Panc1 (cell line): ENCODE measurements at regions not wholly inside any gene's neighbourhood (a gene's known extent, or its start where the extent isn't known, plus 50 kb on each side); places are given as distances from the start of the nearest gene placed in this dataset.
"Not testable (repeated sequence)": the region's sequence is repeated elsewhere in the genome, so short reads cannot be mapped to it uniquely, and the experiment has no call there.

Source experiments
- ATAC-seq: fragments of 200-7000 bp; cut with Tn5 transposase; 2 replicates; pipeline ENCODE4 v1.9.1; 2020; ENCODE audit warnings: mild to moderate bottlenecking, moderate library complexity
- BruUV-seq: library from RNA; stranded (reverse); fragments of 400-500 nt; replicated peaks from 2 replicates; lab custom pipeline; 2021; lab: Mats Ljungman, UMichigan
- CTCF ChIA-PET: fragments of 300-600 bp; sonication (Branson Sonifier 250); formaldehyde crosslinking; loops from one replicate; lab custom pipeline; 2022; ENCODE audit warnings: antibody characterized with exemption; lab: Charles Lee
- POLR2A ChIA-PET: fragments of 300-600 bp; sonication (Branson Sonifier 250); formaldehyde crosslinking; loops from one replicate; lab custom pipeline; 2022; ENCODE audit warnings: antibody characterized with exemption; lab: Charles Lee
- DNase-seq: peaks from one replicate; pipeline ENCODE4 v3.0.0-alpha.2; 2010; ENCODE audit warnings: low read depth, low spot score
- H3K27ac ChIP-seq: 2 replicates; pipeline ENCODE4 v1.5.1; 2011; ENCODE audit warnings: mild to moderate bottlenecking, low read length, inconsistent platforms
- H3K27me3 ChIP-seq: fragments of 200-500 bp; sonication (Bioruptor generic); 2 replicates; pipeline ENCODE4 v1.6.0; 2014; ENCODE audit warnings: low read length, inconsistent platforms; ENCODE audit not compliant: control insufficient read depth, insufficient read depth
- H3K36me3 ChIP-seq: fragments of 200-500 bp; sonication (Bioruptor generic); 2 replicates; pipeline ENCODE4 v1.5.1; 2014; ENCODE audit warnings: inconsistent platforms, mild to moderate bottlenecking, low read length, moderate library complexity; ENCODE audit not compliant: control insufficient read depth, insufficient read depth
- H3K4me1 ChIP-seq: 2 replicates; pipeline ENCODE4 v1.5.1; 2011; ENCODE audit warnings: inconsistent platforms, mild to moderate bottlenecking, low read length, moderate library complexity; ENCODE audit not compliant: control insufficient read depth, insufficient read depth
- H3K4me3 ChIP-seq, 2 experiments: 2 replicates each; pipeline ENCODE4 v1.5.1; 2011 to 2012; ENCODE audit warnings: low read depth in 2 of 2, low read length in 2 of 2, mild to moderate bottlenecking in 2 of 2, inconsistent platforms in 1 of 2, moderate library complexity in 1 of 2
- H3K9me3 ChIP-seq: fragments of 200-500 bp; sonication (Bioruptor generic); 2 replicates; pipeline ENCODE4 v1.5.1; 2014; ENCODE audit warnings: low read depth, mild to moderate bottlenecking, inconsistent platforms, low read length, moderate library complexity; ENCODE audit not compliant: control insufficient read depth, insufficient read depth
- POLR2AphosphoS5 ChIP-seq: IDR thresholded peaks from 2 replicates; pipeline ENCODE4 v1.6.1; 2012; ENCODE audit warnings: mild to moderate bottlenecking, low read depth, low read length, moderate library complexity
- SIN3A ChIP-seq: IDR thresholded peaks from 2 replicates; pipeline ENCODE4 v1.6.1; 2012; ENCODE audit warnings: low read depth, mild to moderate bottlenecking, low read length, moderate library complexity, borderline replicate concordance; ENCODE audit not compliant: insufficient read depth
- TCF7L2 ChIP-seq: IDR thresholded peaks from 2 replicates; pipeline ENCODE4 v1.6.1; 2011; ENCODE audit warnings: mild to moderate bottlenecking, low read depth, low read length, inconsistent platforms
- in situ Hi-C: cut with HindIII; loops from 2 replicates; pipeline ENCODE4 v1.10.0; 2016; ENCODE audit warnings: low sequenced_read_pairs, low pct_unique_long_range_greater_than_20kb
- intact Hi-C: fragments of 100-400 bp; cut with micrococcal nuclease; formaldehyde crosslinking; loops from one replicate; pipeline ENCODE4 v1.10.0; 2022; ENCODE audit not compliant: unreplicated experiment
- TF ChIP-seq, protein P1 (sequence below): fragments of 450-650 bp; IDR thresholded peaks from 2 replicates; pipeline ENCODE4 v1.5.1; 2017; ENCODE audit warnings: mild to moderate bottlenecking
- TF ChIP-seq, protein P2 (sequence below), 2 experiments: IDR thresholded peaks; 2 replicates each; pipeline ENCODE4 v1.6.1; 2011 to 2012; ENCODE audit warnings: low read depth in 2 of 2, control low read depth in 1 of 2, low read length in 1 of 2, mild to moderate bottlenecking in 1 of 2, moderate library complexity in 1 of 2; ENCODE audit not compliant: insufficient read depth in 1 of 2

DNA sequence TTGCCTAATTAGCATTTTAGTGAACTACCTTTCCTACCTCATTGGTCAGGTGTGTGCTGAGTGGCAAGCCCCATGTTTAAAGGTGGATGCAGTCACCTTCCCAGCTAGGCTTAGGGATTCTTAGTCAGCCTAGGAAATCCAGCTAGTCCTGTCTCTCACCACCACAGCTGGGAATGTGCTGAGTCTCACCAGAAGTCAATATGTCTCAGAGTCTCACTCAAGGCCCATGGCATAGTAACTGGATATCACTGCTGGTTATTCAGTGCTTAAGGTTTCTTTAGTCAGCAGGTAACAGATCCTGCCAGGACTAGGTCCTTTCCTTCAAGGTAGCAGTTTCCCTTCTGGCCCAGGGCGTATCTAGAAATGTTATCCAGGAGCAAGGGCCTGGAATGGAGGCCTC, 136.5 kb downstream of the COX18 start:
- DNase-seq (no peak), ATAC-seq (no peak)
- in situ Hi-C loops = no loop called here

DNA sequence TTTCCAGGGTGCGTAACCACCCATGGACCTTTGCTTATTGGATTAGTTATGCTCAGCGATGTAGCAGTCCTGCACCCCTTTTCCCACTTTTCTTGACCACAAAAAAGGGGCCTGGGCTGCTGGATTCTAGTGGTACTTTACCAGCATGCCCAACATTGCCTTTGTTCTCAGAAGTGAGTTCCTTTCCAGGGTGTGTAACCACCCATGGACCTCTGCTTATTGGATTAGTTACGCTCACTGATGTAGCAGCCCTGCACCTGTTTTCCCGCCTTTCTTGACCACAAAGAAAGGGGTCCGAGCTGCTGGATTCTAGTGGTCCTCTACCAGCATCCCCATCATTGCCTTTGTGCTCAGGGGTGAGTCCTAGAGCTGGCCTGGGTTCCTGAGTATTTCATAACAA, 138.2 kb downstream of the COX18 start:
- no peak overlapping the region for H3K27ac ChIP-seq
- in situ Hi-C loops (no loop called here), intact Hi-C loops (no loop called here)
- TF ChIP-seq POLR2AphosphoS5 (no peak), TCF7L2 (no peak), SIN3A (no peak)
- TF ChIP-seq, protein P1, sequence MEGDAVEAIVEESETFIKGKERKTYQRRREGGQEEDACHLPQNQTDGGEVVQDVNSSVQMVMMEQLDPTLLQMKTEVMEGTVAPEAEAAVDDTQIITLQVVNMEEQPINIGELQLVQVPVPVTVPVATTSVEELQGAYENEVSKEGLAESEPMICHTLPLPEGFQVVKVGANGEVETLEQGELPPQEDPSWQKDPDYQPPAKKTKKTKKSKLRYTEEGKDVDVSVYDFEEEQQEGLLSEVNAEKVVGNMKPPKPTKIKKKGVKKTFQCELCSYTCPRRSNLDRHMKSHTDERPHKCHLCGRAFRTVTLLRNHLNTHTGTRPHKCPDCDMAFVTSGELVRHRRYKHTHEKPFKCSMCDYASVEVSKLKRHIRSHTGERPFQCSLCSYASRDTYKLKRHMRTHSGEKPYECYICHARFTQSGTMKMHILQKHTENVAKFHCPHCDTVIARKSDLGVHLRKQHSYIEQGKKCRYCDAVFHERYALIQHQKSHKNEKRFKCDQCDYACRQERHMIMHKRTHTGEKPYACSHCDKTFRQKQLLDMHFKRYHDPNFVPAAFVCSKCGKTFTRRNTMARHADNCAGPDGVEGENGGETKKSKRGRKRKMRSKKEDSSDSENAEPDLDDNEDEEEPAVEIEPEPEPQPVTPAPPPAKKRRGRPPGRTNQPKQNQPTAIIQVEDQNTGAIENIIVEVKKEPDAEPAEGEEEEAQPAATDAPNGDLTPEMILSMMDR = no peak
- TF ChIP-seq, protein P2, sequence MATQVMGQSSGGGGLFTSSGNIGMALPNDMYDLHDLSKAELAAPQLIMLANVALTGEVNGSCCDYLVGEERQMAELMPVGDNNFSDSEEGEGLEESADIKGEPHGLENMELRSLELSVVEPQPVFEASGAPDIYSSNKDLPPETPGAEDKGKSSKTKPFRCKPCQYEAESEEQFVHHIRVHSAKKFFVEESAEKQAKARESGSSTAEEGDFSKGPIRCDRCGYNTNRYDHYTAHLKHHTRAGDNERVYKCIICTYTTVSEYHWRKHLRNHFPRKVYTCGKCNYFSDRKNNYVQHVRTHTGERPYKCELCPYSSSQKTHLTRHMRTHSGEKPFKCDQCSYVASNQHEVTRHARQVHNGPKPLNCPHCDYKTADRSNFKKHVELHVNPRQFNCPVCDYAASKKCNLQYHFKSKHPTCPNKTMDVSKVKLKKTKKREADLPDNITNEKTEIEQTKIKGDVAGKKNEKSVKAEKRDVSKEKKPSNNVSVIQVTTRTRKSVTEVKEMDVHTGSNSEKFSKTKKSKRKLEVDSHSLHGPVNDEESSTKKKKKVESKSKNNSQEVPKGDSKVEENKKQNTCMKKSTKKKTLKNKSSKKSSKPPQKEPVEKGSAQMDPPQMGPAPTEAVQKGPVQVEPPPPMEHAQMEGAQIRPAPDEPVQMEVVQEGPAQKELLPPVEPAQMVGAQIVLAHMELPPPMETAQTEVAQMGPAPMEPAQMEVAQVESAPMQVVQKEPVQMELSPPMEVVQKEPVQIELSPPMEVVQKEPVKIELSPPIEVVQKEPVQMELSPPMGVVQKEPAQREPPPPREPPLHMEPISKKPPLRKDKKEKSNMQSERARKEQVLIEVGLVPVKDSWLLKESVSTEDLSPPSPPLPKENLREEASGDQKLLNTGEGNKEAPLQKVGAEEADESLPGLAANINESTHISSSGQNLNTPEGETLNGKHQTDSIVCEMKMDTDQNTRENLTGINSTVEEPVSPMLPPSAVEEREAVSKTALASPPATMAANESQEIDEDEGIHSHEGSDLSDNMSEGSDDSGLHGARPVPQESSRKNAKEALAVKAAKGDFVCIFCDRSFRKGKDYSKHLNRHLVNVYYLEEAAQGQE (IDR thresholded peaks at IDR 0.05; ENCODE audit: insufficient read depth in 1 of 2, low read depth in 2 of 2, low read length in 1 of 2) = no peak
- CTCF ChIA-PET = no interaction called here
- H3K4me3 ChIP-seq = no peak overlapping the region
- H3K36me3 ChIP-seq = no peaks in the 10 kb centered on the region
- BruUV-seq = no TSS peak
- H3K27me3 ChIP-seq = no peaks in the 10 kb centered on the region
- POLR2A ChIA-PET = no interaction called here
- DNase-seq (no peak), ATAC-seq (no peak)
- H3K9me3 ChIP-seq = no peaks in the 10 kb centered on the region
- no peaks in the 10 kb centered on the region for H3K4me1 ChIP-seq

More for the DNA sequence above, 136.5 kb downstream of the COX18 start:
- intact Hi-C loops = no loop called here
- H3K4me3 ChIP-seq = no peak overlapping the region
- no peaks in the 10 kb centered on the region for H3K9me3 ChIP-seq
- no TSS peak for BruUV-seq
- H3K27ac ChIP-seq = no peak overlapping the region
- no peaks in the 10 kb centered on the region for H3K27me3 ChIP-seq
- POLR2A ChIA-PET = no interaction called here
- CTCF ChIA-PET = no interaction called here
- no peaks in the 10 kb centered on the region for H3K4me1 ChIP-seq
- TF ChIP-seq, protein P2 (IDR thresholded peaks at IDR 0.05; ENCODE audit: insufficient read depth in 1 of 2, low read depth in 2 of 2, low read length in 1 of 2) = no peak
- TF ChIP-seq, protein P1 = no peak
- TF ChIP-seq SIN3A = no peak
- TF ChIP-seq POLR2AphosphoS5 = no peak
- TF ChIP-seq TCF7L2 = no peak
- no peaks in the 10 kb centered on the region for H3K36me3 ChIP-seq

DNA sequence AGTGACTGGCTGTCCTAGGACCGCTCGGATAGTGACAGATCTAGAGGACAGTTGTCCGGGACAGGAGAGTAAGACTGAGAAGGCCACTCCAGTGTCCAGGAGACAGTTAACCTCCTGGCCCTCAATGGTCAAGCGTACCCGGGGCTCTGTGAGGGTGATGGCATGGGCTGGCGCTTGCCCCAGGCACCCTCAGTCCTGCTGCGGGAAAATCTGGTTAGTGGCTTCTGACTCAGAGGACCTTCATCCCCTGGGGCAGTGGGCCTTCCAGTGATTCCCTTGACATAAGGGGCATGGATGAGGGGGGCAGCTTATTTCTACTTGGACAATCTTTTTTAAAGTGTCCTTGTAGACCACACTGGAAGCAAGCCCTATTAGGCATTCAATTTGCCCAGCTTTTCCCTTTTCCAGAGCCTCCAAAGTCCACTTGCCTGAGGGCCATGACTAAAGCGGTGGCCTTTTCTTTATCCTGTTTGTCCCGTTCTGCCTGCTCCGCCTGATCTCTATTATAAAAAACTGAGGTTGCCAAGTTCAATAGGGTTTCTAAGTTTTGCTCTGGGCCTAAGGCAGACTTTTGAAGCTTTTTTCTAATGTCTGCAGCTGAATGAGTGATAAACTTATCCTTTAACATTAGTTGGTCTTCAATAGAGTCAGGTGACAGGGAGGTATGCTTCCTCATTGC, 139.8 kb downstream of the COX18 start:
- H3K27ac ChIP-seq, POLR2A ChIA-PET, H3K9me3 ChIP-seq, H3K27me3 ChIP-seq, CTCF ChIA-PET, intact Hi-C loops, H3K4me3 ChIP-seq, ATAC-seq, DNase-seq, H3K36me3 ChIP-seq, H3K4me1 ChIP-seq, BruUV-seq, in situ Hi-C loops: not testable (repeated sequence)
